HG02840 (cell line): ENCODE measurements at regions not wholly inside any gene's neighbourhood (a gene's known extent, or its start where the extent isn't known, plus 50 kb on each side); places are given as distances from the start of the nearest gene placed in this dataset.

Experiments used
- ATAC-seq: cut with Tn5 transposase; IDR thresholded peaks from one replicate; pipeline ENCODE4 v1.9.1; 2021; ENCODE audit warnings: mild to moderate bottlenecking, moderate library complexity, moderate number of reproducible peaks; ENCODE audit not compliant: unreplicated experiment, low FRiP score

GRCh38 chr12:126644236-126645020 lies 1579.2 kb downstream of the AACS start:
- ATAC-seq: no peak

- ATAC-seq: no peak
Observed at GRCh38 chr12:126648074-126648473, 1582.8 kb downstream of the AACS start.

GRCh38 chr12:126651133-126651532 lies 1585.9 kb downstream of the AACS start:
- ATAC-seq: no peak

GRCh38 chr12:126663304-126664094 lies 1598.3 kb downstream of the AACS start:
- no peak for ATAC-seq

GRCh38 chr12:126667339-126667738 lies 1599.6 kb upstream of the TMEM132C start:
- ATAC-seq: no peak

GRCh38 chr12:126668538-126668937 lies 1598.4 kb upstream of the TMEM132C start:
- ATAC-seq: no peak

- ATAC-seq: no peak
Observed at GRCh38 chr12:126668961-126669360, 1598.0 kb upstream of the TMEM132C start.

- no peak for ATAC-seq
Observed at GRCh38 chr12:126676434-126676833, 1590.5 kb upstream of the TMEM132C start.

- no peak for ATAC-seq
Observed at GRCh38 chr12:126681676-126682075, 1585.3 kb upstream of the TMEM132C start.

GRCh38 chr12:126684703-126685102 lies 1582.3 kb upstream of the TMEM132C start:
- no peak for ATAC-seq

- no peak for ATAC-seq
Observed at GRCh38 chr12:126685636-126686035, 1581.3 kb upstream of the TMEM132C start.

GRCh38 chr12:126688556-126688955 lies 1578.4 kb upstream of the TMEM132C start:
- no peak for ATAC-seq

GRCh38 chr12:126700096-126700495 lies 1566.9 kb upstream of the TMEM132C start:
- ATAC-seq: no peak

- ATAC-seq: no peak
Observed at GRCh38 chr12:126704609-126705008, 1562.4 kb upstream of the TMEM132C start.

- no peak for ATAC-seq
Observed at GRCh38 chr12:126706300-126706699, 1560.7 kb upstream of the TMEM132C start.

- ATAC-seq: no peak
Observed at GRCh38 chr12:126708492-126708896, 1558.5 kb upstream of the TMEM132C start.

GRCh38 chr12:126718365-126718764 lies 1548.6 kb upstream of the TMEM132C start:
- no peak for ATAC-seq

- ATAC-seq: no peak
Observed at GRCh38 chr12:126719912-126720705, 1546.9 kb upstream of the TMEM132C start.

- ATAC-seq: no peak
Observed at GRCh38 chr12:126726481-126727217, 1540.3 kb upstream of the TMEM132C start.
